HG02610 (cell line): ENCODE measurements at regions not wholly inside any gene's neighbourhood (a gene's known extent, or its start where the extent isn't known, plus 50 kb on each side); places are given as distances from the start of the nearest gene placed in this dataset.

Source experiments
- ATAC-seq: cut with Tn5 transposase; IDR thresholded peaks from one replicate; pipeline ENCODE4 v1.9.1; 2021; ENCODE audit warnings: mild to moderate bottlenecking, moderate library complexity; ENCODE audit not compliant: unreplicated experiment

DNA sequence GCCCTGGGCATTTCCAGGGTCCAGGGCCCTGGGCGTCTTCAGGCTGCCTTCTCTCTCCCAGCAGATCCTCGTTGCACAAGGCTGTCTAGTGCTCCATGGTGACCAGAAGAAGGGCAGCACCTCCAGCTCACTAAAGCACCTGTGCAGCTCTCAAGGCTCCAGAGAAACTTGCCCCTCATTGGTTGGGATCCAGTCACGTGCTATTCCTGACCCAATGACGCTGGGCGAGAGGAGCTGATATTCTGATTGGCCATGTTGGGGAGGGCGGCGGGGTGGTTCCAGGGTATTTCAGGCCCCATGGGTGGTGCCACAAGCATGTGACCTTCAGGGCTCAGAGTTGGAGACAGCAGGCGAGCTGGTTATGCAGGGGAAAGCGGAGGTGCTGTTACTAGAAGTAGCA lies 309.1 kb downstream of the TOX3 start:
- ATAC-seq, result no peak

DNA sequence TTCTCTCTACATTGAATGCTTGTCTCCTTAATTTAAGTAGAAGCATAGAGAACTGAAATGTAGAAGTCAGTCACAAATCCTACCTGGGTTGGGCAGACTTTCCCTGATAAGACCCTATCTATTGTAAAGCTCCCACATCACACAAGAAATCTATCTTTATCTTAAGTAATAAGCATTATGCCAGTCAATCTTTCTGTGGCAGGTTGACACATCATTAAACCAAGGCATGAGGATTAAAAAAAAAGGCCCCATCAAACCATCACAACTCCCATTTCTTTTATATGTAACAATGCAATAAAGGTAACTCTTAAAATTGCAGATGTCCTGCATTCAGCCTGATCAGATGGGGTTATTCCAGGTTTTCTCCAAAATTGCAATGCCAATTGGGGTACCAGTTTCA lies 311.8 kb downstream of the TOX3 start:
- no peak for ATAC-seq

DNA sequence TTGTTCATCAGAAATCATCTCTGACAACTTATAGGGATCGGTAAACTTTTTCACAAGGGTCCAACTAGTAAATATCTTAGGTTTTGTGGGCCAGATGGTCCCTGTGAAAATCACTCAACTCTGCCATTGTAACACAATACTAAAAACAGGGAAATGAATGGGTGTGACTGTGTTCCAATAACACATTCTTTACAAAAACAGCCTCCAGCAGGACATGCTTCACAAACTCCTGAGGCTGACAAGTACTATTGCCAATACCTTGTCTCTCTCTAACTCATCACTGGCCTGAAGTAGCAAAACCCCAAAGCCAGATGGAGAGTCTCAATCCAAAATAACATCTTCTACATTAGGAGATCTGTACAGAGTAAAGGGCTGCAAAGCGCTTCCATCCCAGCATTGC lies 312.3 kb downstream of the TOX3 start:
- no peak for ATAC-seq

DNA sequence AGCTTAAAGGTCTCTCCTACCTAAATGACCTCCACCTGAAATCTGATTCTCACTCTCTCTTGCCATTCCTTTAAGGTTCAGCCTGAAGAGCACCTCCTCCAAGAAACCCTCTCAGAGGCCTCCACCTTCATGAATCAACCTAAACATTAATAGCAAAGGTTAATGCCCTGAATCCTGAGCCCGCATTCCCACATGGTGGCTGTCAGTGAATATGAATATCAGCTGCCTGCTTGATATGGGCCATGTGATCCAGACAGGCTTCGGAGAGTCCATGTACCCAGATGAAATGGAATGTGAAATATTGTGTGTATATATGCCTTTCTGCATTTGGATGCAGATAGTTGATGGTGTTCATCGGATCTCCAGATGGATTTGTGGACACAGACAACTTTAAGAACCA lies 317.5 kb downstream of the TOX3 start:
- ATAC-seq, result no peak

- ATAC-seq, result no peak
Observed at GRCh38 chr16:52227851-52228250, 319.1 kb downstream of the TOX3 start.

DNA sequence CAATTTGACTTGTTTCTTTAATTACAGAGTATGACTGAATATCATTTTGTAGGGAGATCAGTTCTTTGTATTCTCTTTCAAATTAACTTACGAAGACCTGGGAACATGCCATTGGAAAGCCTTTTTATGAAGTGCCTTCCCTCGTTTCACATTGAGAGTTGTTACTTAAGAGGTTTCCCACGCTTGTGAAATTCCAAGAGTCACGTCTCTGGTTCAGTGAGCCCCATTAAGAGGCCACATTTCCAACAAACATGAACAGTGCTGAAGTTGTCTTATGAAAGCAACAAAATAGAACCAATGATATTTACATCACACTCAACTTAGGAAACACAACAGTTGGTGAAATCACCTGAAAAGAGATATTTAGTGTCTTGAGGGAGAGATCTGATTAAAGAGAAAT lies 334.1 kb downstream of the TOX3 start:
- no peak for ATAC-seq

GRCh38 chr16:52209227-52209626 lies 337.7 kb downstream of the TOX3 start:
- no peak for ATAC-seq

DNA sequence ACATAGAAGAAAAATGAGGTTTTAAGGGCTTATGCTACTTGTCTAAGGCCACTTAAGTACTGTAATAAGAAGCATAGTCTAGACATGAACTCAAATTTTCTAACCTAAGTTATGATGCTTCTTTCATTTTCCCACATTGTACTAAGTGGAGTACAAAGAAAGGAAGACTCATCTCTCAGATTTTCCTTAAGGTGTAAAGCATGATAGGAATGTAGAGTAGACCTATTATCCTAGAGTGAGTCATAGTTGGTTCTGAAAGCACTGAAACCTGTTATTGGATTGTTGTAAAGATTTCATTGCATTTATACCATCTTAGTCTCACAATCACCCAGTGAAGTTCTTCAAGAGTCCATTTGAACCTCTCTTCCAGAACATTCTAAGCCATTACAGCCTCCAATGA lies 343.8 kb downstream of the TOX3 start:
- no peak for ATAC-seq

- no peak for ATAC-seq
Observed at GRCh38 chr16:52193441-52193840, 353.5 kb downstream of the TOX3 start.

- ATAC-seq, result no peak
Observed at GRCh38 chr16:52191531-52192134, 355.3 kb downstream of the TOX3 start.

GRCh38 chr16:52184336-52184735 lies 362.6 kb downstream of the TOX3 start:
- ATAC-seq, result no peak

DNA sequence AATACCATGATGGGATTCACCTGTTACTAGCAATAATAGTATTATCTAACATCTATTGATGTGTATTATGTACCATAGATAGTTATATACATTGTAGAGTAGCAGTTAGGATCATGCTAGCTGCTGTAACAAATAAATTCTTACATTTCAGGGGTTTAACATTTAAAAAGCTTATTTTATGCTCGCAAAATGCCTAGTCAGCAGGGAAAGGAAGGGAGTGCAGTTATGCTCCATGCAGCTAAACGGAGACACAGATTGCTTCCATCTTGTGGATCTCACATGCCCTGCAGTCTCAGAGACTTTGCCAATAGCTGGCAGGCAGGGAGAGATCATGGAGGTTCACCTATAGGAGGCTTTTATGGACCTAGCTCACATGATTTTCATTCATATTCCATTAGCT lies 364.1 kb downstream of the TOX3 start:
- ATAC-seq, result no peak

GRCh38 chr16:52174168-52174567 lies 372.8 kb downstream of the TOX3 start:
- ATAC-seq, result no peak

DNA sequence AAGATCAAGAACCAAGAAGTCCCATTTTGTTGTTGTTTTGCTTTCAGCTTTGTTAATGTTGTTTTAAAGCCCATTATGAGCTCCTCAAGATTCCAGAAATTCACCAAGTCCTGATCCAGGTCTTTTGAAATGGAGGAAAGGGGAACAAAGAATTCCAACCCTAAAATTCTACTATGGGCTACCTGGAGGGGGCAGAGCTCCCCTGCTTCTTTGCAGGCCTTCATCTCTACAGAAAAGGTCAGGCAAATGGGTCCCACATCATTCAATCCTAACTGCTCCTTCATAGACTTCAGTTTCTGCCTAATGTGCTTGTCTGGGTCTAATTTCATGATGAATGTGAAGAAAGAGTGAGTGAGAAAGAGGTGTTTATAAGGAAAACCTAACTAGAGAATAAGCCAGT lies 375.5 kb downstream of the TOX3 start:
- ATAC-seq, result no peak

- no peak for ATAC-seq
Observed at GRCh38 chr16:52167328-52167727, 379.6 kb downstream of the TOX3 start.

DNA sequence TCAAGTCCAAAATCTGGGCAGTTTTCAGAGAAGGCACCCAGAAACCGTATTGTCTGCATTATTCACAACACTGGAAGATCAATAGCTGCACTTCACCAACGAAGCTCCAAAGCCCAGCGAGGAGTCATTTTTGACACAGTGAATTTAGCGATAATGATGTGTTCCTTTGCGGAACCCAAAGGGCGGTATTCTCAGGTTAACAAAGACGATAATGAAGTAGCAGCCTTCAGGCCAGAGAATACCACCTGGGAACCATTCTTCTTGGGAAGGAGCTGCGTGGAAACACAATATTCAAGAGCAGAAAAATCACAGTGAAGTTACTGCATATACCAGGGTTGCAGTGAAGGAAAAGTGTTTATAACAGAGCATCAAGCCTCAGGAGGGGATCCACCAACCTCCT lies 381.0 kb downstream of the TOX3 start:
- ATAC-seq, result no peak

DNA sequence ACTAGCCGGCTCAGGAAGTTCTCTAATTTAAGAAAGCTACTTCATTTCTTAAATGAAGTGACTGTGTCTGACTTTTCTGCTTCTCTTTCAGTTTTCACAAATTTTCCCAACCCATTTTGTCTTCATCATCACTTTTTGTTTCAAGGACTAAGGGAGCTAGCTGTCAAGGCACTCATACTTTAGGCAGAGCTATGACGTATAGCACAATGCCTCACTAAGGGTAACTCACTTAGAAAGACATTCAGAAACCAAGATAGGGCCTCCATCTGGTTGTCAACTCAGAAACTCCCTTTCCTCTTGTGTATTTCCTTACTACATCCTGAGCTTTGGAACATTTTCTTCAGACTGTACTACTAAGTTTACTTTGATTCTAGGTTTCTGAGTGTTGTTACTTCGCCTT lies 397.9 kb downstream of the TOX3 start:
- ATAC-seq, result no peak

DNA sequence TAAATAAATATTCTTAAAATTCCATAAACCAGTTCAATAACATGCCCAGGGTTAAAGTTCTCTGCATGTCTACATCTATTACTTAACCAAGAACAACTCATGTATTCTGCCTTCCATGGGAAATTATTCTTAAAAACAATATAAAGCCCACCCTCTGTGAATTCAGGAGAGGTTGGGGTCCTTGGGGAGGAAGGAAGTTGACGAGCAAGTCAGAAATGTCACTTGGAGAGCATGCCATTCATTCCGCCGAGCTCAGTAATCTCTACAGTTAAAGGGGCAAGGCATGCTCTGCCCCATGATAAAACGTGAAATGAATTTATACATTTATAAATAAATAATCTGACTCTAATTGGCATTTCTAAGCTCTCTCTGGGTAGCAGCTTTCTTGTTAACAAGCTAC lies 405.1 kb downstream of the TOX3 start:
- no peak for ATAC-seq

GRCh38 chr16:52128361-52128760 lies 418.6 kb downstream of the TOX3 start:
- ATAC-seq, result no peak

DNA sequence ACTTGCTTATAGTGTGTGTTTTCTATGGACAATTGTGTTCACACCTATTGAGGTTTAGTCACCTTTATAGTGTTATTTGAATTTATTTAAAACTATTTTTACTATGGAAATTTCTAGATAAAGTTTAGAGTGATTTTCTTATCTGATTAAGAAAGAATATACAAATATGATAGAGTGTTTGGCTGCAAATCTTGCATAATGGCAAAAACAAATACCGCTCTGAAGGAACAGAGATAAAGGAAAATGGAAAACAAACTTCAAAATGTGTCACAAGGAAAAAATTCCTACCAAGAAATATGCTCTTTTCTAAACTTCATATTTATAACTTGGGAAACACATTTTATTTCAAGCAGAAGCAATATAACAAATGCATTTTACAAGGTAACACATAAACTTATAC lies 423.1 kb downstream of the TOX3 start:
- no peak for ATAC-seq

DNA sequence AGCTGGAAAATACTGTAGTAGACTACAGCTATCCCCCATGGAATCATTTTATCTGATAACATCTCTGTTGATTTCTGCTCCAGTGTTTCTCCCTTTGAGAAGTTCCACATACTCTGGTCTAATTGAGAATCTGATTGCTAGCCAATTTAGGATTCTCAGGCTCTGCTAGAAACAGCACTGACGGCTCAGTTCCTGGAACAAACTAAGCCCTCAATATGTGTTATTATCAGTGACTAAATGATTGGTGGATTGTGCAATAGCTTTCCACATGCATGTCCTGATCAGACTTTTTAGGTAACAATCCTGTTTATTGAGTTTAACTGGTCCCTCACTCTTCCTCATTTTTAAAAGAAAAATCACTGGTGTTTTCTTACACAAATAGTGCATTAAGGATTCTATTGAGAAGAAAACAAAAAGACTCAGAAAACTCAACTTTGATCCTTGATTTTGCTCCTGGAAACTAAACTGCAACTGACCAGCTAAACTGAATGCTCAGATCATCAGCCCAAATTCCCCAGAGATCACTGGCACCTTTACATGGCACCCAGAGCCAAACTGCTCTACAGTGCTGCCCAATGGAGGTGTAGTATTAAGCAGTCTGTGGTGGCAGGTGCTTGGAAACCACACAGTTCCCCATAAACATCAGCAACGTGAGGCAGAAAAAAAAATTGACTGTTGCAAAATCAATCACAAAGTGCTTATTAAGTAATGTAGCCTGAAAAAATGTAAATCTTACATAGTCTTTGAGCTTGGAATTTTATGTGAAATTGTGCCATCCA lies 423.7 kb downstream of the TOX3 start:
- ATAC-seq, result no peak

DNA sequence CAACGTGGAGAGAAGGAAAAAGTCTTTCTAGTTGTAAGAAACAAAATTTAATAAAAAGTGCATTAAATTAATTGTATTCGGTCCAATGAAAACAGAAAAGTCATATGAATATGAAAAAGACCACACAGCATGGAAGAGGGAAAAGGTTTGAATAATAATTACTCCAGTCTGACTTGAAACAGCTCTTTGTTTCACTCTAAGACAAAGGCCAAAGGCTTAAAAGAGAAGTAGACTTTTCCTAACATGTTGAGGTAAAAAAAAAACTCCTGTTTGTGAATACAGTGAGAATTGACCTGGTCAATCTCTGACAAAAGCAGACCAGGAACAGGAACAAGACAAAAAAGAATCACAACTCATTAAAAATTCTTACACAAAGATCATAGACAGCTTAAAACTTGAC lies 429.8 kb downstream of the TOX3 start:
- no peak for ATAC-seq

DNA sequence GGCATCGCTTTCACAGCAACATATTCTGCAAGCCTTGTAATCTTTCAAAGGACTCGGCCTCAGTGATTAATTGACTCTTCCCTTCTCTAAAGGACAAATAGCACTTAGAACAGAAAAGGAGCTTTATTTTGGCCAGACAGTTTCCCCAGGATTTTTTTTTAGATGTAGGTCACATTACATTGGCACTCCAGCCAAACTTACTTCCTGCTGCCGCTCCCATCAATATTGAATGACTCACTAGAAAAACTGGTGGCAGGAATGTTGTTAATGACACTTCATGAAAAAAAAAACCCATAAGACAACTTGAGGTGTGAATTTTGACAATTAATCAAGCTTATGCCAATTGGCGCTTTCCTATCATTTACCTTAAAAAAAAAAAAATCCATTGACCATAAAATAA lies 432.6 kb downstream of the TOX3 start:
- no peak for ATAC-seq
